HG03039 (cell line): ENCODE measurements at regions not wholly inside any gene's neighbourhood (a gene's known extent, or its start where the extent isn't known, plus 50 kb on each side); places are given as distances from the start of the nearest gene placed in this dataset.

Source experiments
- ATAC-seq: cut with Tn5 transposase; IDR thresholded peaks from one replicate; pipeline ENCODE4 v1.9.1; 2021; ENCODE audit warnings: mild to moderate bottlenecking, moderate library complexity; ENCODE audit not compliant: unreplicated experiment

DNA sequence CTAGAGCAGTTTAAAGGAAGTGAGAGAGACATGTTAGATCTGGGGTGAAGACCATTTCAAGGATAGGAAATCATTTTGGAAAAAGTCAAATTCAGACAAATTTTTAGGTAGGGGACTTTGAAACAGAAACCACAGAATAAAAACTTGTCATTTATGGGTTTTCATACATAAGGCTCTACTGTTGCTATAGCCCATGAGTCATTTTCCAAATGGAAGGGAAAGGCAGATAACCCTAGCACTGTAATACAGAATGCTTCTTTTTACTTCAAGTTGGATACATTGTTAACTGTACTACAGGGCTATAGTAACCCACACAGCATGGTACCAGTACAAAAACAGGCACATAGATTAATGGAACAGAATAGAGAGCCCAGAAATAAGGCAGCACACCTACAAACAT, 455.4 kb downstream of the EBF1 start:
- no peak for ATAC-seq

GRCh38 chr5:158643840-158644239, 455.9 kb downstream of the EBF1 start:
- no peak for ATAC-seq

- ATAC-seq, result no peak
Measured at GRCh38 chr5:158642879-158643278, 456.8 kb downstream of the EBF1 start.

DNA sequence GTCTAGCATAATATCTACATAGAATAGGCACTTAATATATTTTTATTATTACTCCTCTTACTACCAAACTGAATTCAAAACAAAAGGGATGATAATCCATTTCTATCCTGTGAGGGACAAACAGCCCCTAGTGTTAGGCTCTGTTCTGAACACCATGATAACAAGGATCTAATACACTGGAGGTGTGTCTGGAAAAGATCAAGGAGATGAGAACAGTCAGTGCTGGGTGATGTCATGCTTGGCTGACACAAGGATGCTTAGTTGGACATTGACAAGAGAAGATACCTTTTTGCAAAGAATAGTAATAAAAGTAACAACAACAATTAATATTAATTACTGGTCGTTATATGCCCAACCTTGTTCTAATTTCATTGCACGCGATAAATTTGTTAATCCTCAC, 458.7 kb downstream of the EBF1 start:
- no peak for ATAC-seq

GRCh38 chr5:158640593-158640980, 459.1 kb downstream of the EBF1 start:
- ATAC-seq, result no peak

- no peak for ATAC-seq
Measured at GRCh38 chr5:158639881-158640592, 459.7 kb downstream of the EBF1 start.

DNA sequence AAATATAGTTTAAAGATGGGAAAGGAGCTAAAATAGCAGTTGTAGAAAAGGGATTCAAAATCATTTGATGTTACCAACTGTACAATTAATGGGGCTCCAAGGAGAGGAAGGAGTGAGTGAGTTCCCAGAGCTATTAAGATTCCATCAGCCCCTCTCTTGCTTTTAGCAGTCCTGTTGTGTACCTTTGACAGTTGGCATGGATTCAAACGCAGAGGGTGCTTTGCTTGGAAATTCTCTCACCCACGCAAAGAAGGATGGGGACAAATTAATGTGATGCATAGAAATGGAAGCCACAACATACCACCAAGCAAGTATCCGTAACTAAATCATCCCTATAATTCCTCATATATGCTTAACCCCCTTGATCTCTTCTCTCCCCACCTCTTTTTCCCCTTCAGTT, 461.3 kb downstream of the EBF1 start:
- no peak for ATAC-seq

DNA sequence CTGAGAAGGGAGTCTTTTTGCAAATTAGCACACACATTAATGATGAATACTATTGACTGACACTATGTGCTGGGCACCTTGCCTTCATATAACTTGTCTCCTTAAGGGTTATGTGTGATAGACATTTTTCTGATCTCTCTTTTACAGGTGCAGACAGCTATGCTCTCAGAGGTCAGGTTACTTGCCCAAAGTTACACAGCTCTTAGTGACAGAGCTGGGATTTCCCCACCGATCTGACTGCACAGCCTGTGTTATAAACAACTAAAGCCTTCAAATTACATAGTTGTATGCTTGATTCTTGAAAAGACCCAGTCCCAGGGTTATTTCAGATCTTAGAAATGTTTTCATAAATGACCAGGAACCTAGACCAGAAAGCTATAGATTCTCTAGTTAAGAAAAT, 462.7 kb downstream of the EBF1 start:
- ATAC-seq, result no peak

DNA sequence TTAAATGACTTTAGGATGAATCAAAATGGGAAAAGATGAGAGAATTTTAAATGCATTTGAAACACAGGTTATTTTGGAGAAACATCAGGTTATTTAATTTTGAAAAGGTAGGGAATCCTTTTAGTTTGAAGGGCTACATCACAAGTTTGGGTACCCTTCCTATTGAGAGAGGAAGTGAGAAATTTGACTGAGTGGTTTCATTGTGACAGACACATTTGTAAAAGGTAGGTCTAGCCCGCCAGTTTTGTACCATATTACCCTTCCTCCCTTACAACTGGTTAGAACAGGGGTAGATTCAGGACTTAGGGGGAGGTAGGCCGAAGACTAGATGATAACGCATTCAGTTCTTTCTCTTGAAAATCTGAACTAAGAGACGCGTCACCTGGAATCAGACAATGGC, 464.2 kb downstream of the EBF1 start:
- no peak for ATAC-seq

DNA sequence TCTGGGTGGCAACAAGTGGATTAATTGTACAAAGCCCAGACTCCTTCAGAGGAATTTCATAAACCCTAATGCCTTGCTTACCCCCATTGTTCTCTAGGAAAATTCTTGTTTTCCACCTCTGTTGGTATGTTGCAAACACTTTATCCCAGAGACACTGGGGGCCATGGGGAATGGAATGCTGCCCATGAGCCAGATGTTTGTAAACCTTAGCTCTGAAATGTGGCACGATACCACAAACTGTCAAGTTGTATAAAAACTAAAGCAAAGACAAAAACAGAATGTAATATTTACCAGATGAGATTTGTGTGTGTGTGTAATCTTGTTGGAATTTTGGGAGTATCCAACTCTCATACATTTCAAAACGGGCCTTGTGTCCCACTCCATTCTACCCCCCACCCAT, 465.0 kb downstream of the EBF1 start:
- no peak for ATAC-seq

- ATAC-seq, result no peak
Measured at GRCh38 chr5:158629591-158630312, 470.0 kb downstream of the EBF1 start.

- ATAC-seq, result no peak
Measured at GRCh38 chr5:158626718-158627117, 473.0 kb downstream of the EBF1 start.

- no peak for ATAC-seq
Measured at GRCh38 chr5:158623971-158624370, 475.7 kb downstream of the EBF1 start.

GRCh38 chr5:158621391-158621790, 478.3 kb downstream of the EBF1 start:
- no peak for ATAC-seq

GRCh38 chr5:158619083-158619788, 480.5 kb downstream of the EBF1 start:
- ATAC-seq, result no peak

GRCh38 chr5:158618256-158618655, 481.5 kb downstream of the EBF1 start:
- no peak for ATAC-seq

DNA sequence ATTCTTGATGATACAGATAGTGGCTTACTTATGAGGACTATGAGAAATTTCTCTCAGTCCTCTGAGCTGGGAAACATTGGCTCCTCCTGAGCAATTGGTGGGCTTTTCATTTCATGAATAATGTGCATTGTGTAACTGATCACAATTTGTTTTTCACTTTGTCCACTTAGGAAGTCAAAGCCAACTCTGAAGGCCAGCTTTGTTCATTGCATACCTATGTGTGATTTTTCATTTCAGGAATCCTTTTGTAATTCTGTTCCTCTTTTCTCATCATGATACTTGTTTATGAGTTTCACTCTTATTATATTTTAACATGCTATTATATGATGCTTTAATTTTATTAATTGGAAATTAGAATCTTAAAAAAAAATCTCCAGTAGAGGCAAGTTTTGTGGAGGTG, 483.0 kb downstream of the EBF1 start:
- no peak for ATAC-seq

DNA sequence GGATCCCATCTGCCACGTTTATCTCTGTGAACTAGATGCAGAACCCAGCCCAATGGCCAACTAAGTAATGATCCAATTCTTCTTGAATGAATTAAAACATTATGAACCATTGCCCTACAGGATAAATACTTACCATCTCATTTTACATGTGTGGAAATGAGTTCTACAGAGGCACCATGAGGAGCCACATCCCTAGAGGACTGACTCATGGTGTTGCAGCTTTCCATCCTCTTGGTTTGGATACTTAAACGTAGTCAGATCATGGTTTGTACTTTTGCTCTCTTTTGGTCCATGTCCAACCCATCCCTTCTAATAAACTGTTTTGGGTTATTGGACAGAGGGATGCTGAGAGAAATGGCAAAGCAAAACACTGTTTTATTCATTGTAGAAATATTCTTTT, 484.8 kb downstream of the EBF1 start:
- ATAC-seq, result no peak

GRCh38 chr5:158611581-158611980, 488.1 kb downstream of the EBF1 start:
- ATAC-seq, result no peak

DNA sequence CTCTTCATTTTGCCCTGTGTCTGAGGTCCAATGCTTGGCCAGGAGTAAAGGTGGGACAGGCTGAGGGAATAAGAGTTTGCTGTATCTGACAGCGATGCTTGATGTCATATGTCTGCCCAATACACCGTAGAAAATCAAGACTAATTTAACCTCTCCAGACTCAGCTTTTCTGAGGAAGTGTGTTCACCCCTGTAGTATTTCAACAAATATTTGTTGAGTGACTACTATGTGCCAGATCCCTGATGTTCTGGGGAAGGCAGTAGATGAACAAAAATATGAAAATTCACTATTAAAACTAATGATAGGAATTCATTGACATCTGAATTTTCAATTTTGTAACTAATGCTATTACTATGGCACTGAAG, 489.7 kb downstream of the EBF1 start:
- ATAC-seq, result no peak

DNA sequence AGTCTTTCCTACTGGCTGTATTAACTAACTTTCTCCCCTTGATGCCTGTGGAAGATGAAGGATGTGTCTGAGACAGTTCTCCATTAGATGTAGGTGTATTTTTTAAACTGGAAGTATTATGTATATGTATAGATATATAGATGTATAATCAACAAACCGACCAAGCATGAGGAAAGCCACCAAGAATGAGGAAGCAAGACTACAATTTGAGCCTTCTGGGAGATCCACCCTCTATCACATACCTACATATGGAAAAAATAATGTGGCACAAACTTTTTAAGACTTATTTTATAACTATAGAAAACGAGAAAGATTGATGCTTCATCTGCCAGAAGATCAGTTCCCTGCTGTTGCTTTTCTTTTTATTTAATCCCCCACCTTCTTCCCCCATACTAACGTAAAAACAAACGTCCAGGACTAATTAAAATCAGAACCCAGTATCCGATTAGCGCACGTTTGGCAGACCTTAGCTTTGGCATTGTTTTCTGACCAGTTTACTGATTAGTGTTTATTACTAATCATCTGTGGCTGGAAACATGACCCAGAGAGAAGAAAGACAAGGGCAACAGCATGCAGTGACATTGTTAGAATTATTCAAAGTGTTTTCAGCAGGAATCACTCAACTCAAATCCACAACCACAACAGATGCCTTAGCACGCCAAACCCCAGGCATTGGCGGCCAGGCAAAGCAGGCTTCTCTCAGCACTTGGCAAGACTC, 490.2 kb downstream of the EBF1 start:
- no peak for ATAC-seq

DNA sequence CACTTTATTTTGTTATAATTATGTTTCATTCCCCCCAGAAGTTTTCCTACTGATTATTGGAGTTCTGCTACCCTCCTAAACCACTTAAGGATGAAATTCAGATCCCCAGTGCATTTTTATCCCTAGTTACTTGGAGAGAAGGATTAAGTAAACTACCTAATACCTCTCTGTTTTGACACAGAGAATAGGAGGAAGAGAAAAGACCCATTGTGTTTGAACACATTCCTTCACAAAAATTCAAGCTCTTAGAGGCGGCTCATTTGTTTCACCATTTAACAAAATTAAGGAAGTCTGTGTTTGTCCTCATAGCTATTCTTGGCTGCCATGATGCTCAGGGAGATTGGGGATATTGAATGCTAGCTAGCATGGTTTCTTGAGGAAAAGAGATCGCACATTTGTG, 492.6 kb downstream of the EBF1 start:
- ATAC-seq, result no peak
